ENCODE measurements at regions not wholly inside any gene's neighbourhood (a gene's known extent, or its start where the extent isn't known, plus 50 kb on each side); places are given as distances from the start of the nearest gene placed in this dataset.

- H3K4me1 ChIP-seq (ENCODE audit: low read length) = peaks cover 17% of the 10 kb centered on the region
- peak overlapping the region; percentile 44; the same call in 1 of the 2 replicates for H3K27ac ChIP-seq (ENCODE audit: low read length)
- H3K9me2 ChIP-seq (replicated peaks; ENCODE audit: insufficient read depth, low read length) = no peaks in the 10 kb centered on the region
- H3K79me2 ChIP-seq (ENCODE audit: low read length) = no peaks in the 10 kb centered on the region
- no peaks in the 10 kb centered on the region for H4K20me1 ChIP-seq (ENCODE audit: insufficient read depth, low read length)
- H3K9ac ChIP-seq (ENCODE audit: low read length) = no peak overlapping the region
- no peaks in the 10 kb centered on the region for H3K36me3 ChIP-seq (replicated peaks; ENCODE audit: insufficient read depth, low read length)
- no peaks in the 10 kb centered on the region for H3K9me3 ChIP-seq (replicated peaks; ENCODE audit: insufficient read depth, low read length)
- TF ChIP-seq EZH2phosphoT487 (IDR thresholded peaks at IDR 0.05; ENCODE audit: low read length) = no peak
- TF ChIP-seq EZH2 (optimal IDR thresholded peaks at IDR 0.05; ENCODE audit: low read depth, low read length) = no peak
- peak overlapping the region; percentile 18; the same call in 1 of the 2 replicates for H3K4me2 ChIP-seq (ENCODE audit: low read depth, low read length)
- no peak overlapping the region for H3K4me3 ChIP-seq (ENCODE audit: low read length)
- H3F3A ChIP-seq (ENCODE audit: insufficient read depth, low read length) = peaks cover 6% of the 10 kb centered on the region; the same call in 1 of the 2 replicates
- peak; percentile 92 for DNase-seq
- no peak overlapping the region for H2AFZ ChIP-seq (ENCODE audit: low read length)
- no peaks in the 10 kb centered on the region for H3K27me3 ChIP-seq (replicated peaks; ENCODE audit: insufficient read depth, low read length)
These were observed 1348.0 kb upstream of the TMEFF2 start for GRCh38 chr2:193542762-193543161.

GRCh38 chr2:193539188-193539587 is 1344.5 kb upstream of the TMEFF2 start:
- H3F3A ChIP-seq (ENCODE audit: insufficient read depth, low read length) = peaks cover 6% of the 10 kb centered on the region; the same call in 1 of the 2 replicates
- H3K9ac ChIP-seq (ENCODE audit: low read length) = no peak overlapping the region
- H3K79me2 ChIP-seq (ENCODE audit: low read length) = no peaks in the 10 kb centered on the region
- TF ChIP-seq EZH2phosphoT487 (IDR thresholded peaks at IDR 0.05; ENCODE audit: low read length) (no peak), EZH2 (optimal IDR thresholded peaks at IDR 0.05; ENCODE audit: low read depth, low read length) (no peak), CTCF (IDR thresholded peaks at IDR 0.05; ENCODE audit: low read length) (no peak)
- peaks cover 17% of the 10 kb centered on the region for H3K4me1 ChIP-seq (ENCODE audit: low read length)
- DNase-seq = peak; percentile 28
- no peaks in the 10 kb centered on the region for H3K27me3 ChIP-seq (replicated peaks; ENCODE audit: insufficient read depth, low read length)
- no peaks in the 10 kb centered on the region for H4K20me1 ChIP-seq (ENCODE audit: insufficient read depth, low read length)
- H2AFZ ChIP-seq (ENCODE audit: low read length) = no peak overlapping the region
- H3K4me3 ChIP-seq (ENCODE audit: low read length) = no peak overlapping the region
- no peaks in the 10 kb centered on the region for H3K9me3 ChIP-seq (replicated peaks; ENCODE audit: insufficient read depth, low read length)
- no peaks in the 10 kb centered on the region for H3K9me2 ChIP-seq (replicated peaks; ENCODE audit: insufficient read depth, low read length)
- no peak overlapping the region for H3K4me2 ChIP-seq (ENCODE audit: low read depth, low read length)
- H3K27ac ChIP-seq (ENCODE audit: low read length) = no peak overlapping the region
- H3K36me3 ChIP-seq (replicated peaks; ENCODE audit: insufficient read depth, low read length) = no peaks in the 10 kb centered on the region

- no peak overlapping the region for H3K27ac ChIP-seq (ENCODE audit: low read length)
- no peak overlapping the region for H3K4me3 ChIP-seq (ENCODE audit: low read length)
- no peak overlapping the region for H3K9ac ChIP-seq (ENCODE audit: low read length)
- no peaks in the 10 kb centered on the region for H3K27me3 ChIP-seq (replicated peaks; ENCODE audit: insufficient read depth, low read length)
- peaks cover 10% of the 10 kb centered on the region for H3K4me1 ChIP-seq (ENCODE audit: low read length)
- no peak overlapping the region for H3K4me2 ChIP-seq (ENCODE audit: low read depth, low read length)
- H3F3A ChIP-seq (ENCODE audit: insufficient read depth, low read length) = peaks cover 3% of the 10 kb centered on the region; the same call in 1 of the 2 replicates
- TF ChIP-seq EZH2 (optimal IDR thresholded peaks at IDR 0.05; ENCODE audit: low read depth, low read length) (no peak), CTCF (IDR thresholded peaks at IDR 0.05; ENCODE audit: low read length) (no peak), EZH2phosphoT487 (IDR thresholded peaks at IDR 0.05; ENCODE audit: low read length) (no peak)
- H3K79me2 ChIP-seq (ENCODE audit: low read length) = no peaks in the 10 kb centered on the region
- no peak overlapping the region for H2AFZ ChIP-seq (ENCODE audit: low read length)
- DNase-seq = no peak
- no peaks in the 10 kb centered on the region for H3K9me3 ChIP-seq (replicated peaks; ENCODE audit: insufficient read depth, low read length)
- H3K9me2 ChIP-seq (replicated peaks; ENCODE audit: insufficient read depth, low read length) = no peaks in the 10 kb centered on the region
- H3K36me3 ChIP-seq (replicated peaks; ENCODE audit: insufficient read depth, low read length) = no peaks in the 10 kb centered on the region
- no peaks in the 10 kb centered on the region for H4K20me1 ChIP-seq (ENCODE audit: insufficient read depth, low read length)
These were observed 1343.3 kb upstream of the TMEFF2 start for GRCh38 chr2:193538061-193538460.

GRCh38 chr2:193537531-193537930 is 1342.8 kb upstream of the TMEFF2 start:
- H3K4me1 ChIP-seq (ENCODE audit: low read length) = peaks cover 5% of the 10 kb centered on the region
- H3K36me3 ChIP-seq (replicated peaks; ENCODE audit: insufficient read depth, low read length) = no peaks in the 10 kb centered on the region
- H3K4me3 ChIP-seq (ENCODE audit: low read length) = no peak overlapping the region
- no peaks in the 10 kb centered on the region for H3K27me3 ChIP-seq (replicated peaks; ENCODE audit: insufficient read depth, low read length)
- H3K9me2 ChIP-seq (replicated peaks; ENCODE audit: insufficient read depth, low read length) = no peaks in the 10 kb centered on the region
- no peaks in the 10 kb centered on the region for H3K9me3 ChIP-seq (replicated peaks; ENCODE audit: insufficient read depth, low read length)
- H3F3A ChIP-seq (ENCODE audit: insufficient read depth, low read length) = no peaks in the 10 kb centered on the region
- H3K27ac ChIP-seq (ENCODE audit: low read length) = no peak overlapping the region
- no peak overlapping the region for H3K4me2 ChIP-seq (ENCODE audit: low read depth, low read length)
- TF ChIP-seq CTCF (IDR thresholded peaks at IDR 0.05; ENCODE audit: low read length) = no peak
- TF ChIP-seq EZH2phosphoT487 (IDR thresholded peaks at IDR 0.05; ENCODE audit: low read length) = no peak
- TF ChIP-seq EZH2 (optimal IDR thresholded peaks at IDR 0.05; ENCODE audit: low read depth, low read length) = no peak
- DNase-seq = no peak
- H3K9ac ChIP-seq (ENCODE audit: low read length) = no peak overlapping the region
- H2AFZ ChIP-seq (ENCODE audit: low read length) = no peak overlapping the region
- no peaks in the 10 kb centered on the region for H3K79me2 ChIP-seq (ENCODE audit: low read length)
- no peaks in the 10 kb centered on the region for H4K20me1 ChIP-seq (ENCODE audit: insufficient read depth, low read length)
